H7 (cell line): ENCODE measurements at regions not wholly inside any gene's neighbourhood (a gene's known extent, or its start where the extent isn't known, plus 50 kb on each side); places are given as distances from the start of the nearest gene placed in this dataset.

Experiments
- DNase-seq: peaks from one replicate; pipeline ENCODE4 v3.0.0; 2012
- H3K27me3 ChIP-seq: 2 replicates; pipeline ENCODE4 v1.6.0; 2011; ENCODE audit warnings: mild to moderate bottlenecking, low read length; ENCODE audit not compliant: control insufficient read depth, insufficient read depth
- H3K36me3 ChIP-seq: replicated peaks from 2 replicates; pipeline ENCODE4 v1.5.1; 2011; ENCODE audit warnings: low read length; ENCODE audit not compliant: control insufficient read depth, insufficient read depth
- H3K4me3 ChIP-seq: 2 replicates; pipeline ENCODE4 v1.5.1; 2011; ENCODE audit warnings: low read depth, mild to moderate bottlenecking, control low read depth, low read length, moderate library complexity; ENCODE audit not compliant: insufficient read depth

DNA sequence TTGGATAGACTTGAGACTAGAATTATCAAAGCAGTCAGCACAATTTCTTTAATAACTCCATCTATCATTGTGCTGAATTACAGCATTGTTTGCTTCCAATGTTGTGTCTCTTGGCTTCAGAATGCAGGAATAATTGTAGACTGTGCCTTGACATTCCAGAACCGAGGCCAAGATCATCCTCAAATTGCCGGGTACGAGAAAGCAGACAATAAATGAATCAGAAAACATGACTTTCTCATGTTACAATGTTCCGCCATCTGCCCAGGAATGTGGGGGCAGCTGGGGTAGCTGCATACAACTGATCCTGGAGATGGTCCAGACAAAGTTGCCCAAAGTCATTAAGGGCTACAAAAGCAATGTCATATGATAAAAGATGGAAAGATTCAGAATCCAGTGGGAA is 206.2 kb upstream of the SGCD start:
- Histone ChIP-seq H3K36me3 (no peaks in the 10 kb centered on the region), H3K27me3 (no peaks in the 10 kb centered on the region), H3K4me3 (no peak overlapping the region)
- no peak for DNase-seq

DNA sequence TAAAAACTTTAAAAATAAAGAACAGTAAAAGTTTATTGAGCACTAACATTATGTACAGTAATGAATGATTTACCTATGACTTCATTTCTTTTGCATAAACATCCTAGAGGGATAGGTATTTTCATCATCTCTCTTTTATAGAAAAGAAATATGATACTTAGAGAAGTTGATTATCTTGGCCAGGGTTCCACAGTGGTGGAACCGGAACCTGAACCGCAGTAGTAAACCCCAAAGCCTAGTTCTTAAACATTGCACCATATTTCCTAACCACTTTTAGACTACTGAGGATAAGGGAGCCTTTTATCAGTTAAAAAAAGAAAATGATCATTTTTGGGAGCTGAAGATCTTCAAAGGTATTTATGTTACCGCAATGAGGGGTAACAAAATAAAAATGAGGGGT is 205.7 kb upstream of the SGCD start:
- Histone ChIP-seq H3K36me3 (no peaks in the 10 kb centered on the region), H3K27me3 (no peaks in the 10 kb centered on the region), H3K4me3 (no peak overlapping the region)
- no peak for DNase-seq

DNA sequence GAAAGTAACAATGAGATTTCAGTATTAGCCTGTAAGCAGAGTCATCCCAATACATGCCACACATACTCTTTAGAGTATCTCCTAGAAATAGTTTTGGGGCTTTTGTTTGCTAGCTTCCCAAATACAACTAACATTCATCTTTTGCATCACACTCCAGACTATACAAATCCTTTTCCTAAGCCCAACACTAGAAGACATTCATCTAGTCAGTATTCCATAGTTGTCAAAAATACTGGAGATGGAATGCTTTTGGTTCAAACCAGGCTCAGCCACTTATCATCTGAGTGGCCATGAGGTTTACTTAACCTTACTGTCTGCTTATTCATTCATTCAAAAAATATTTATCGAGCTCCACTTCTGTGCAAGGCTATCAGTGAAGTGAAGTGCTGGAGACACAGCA is 205.1 kb upstream of the SGCD start:
- H3K36me3 ChIP-seq = no peaks in the 10 kb centered on the region
- no peak overlapping the region for H3K4me3 ChIP-seq
- no peaks in the 10 kb centered on the region for H3K27me3 ChIP-seq
- no peak for DNase-seq

DNA sequence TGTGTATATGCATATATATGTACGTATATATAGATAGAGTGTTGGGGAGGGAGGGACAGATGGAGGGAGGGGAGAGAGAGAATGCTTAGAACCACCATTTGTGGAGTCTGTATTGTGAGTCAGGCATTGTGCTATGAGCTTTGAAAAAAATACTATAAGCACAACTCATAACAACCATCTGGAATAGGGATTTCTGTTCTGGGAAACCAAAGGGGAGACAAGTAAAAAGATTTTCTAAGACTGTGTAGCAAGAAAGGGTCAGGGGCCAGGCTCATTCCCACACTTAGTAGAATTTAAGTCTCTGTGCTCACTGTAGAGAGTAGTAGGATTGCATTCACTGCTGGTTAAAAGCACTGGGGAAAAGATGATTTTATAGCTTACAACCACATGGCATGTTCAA is 202.3 kb upstream of the SGCD start:
- DNase-seq = no peak
- no peaks in the 10 kb centered on the region for H3K27me3 ChIP-seq
- H3K36me3 ChIP-seq = no peaks in the 10 kb centered on the region
- H3K4me3 ChIP-seq = no peak overlapping the region

DNA sequence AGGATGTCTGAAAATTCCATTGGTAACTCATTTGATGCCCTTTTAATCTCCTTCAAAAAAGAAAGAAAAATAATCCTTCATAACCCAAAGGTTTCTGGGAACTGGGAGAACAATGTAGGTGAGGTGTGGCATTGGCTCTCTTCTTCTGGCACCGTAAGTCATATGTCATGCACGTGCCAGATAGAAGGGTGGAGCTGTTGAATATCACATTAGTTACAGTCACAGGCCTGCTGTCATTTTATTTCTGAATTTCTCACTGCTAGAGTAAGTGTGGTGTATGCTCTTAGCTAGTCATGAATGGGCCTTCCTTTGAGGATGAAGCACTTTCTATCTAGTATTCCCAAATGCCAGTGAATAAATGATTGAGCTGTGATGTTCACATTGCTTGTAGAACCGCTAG is 201.8 kb upstream of the SGCD start:
- no peak for DNase-seq
- no peaks in the 10 kb centered on the region for H3K36me3 ChIP-seq
- no peak overlapping the region for H3K4me3 ChIP-seq
- no peaks in the 10 kb centered on the region for H3K27me3 ChIP-seq

DNA sequence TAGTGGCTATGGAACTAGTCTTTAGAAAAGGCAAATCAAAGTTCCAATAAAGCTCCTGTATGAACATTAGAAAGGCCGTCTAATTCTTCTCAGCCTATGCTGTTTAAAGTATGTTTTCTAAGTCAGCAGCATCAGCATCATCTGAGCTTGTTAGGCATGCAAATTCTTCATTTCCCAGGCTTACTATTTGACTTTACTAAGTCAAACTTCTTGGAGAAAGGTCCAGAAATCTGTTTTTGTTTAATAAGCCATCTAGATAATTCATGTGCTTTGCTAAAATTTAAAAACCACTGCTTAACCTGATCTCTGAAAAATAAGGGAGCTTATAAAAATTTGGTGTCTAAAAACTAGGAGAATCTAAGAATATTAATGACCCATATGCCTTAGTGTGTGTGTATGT is 200.2 kb upstream of the SGCD start:
- no peak overlapping the region for H3K4me3 ChIP-seq
- no peaks in the 10 kb centered on the region for H3K36me3 ChIP-seq
- no peaks in the 10 kb centered on the region for H3K27me3 ChIP-seq
- no peak for DNase-seq

DNA sequence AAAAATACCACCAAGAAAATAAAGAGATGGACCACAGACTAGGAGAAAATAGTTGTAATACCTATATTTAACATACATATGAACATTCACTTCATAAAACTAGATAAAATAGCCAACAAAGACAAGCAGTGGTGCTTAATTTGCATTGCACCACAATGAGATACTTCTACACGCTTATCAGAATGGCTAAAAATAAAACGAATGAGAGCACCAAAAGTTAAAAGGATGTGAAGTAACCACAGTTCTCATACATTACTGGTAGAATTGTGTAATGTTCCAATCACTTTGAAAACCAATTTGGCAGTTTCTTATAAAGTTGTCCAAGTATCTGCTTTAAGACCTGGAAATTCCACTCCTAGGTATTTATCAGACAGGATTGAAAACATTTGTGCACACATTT is 198.9 kb upstream of the SGCD start:
- Histone ChIP-seq H3K27me3 (no peaks in the 10 kb centered on the region), H3K4me3 (no peak overlapping the region), H3K36me3 (no peaks in the 10 kb centered on the region)
- DNase-seq = no peak

DNA sequence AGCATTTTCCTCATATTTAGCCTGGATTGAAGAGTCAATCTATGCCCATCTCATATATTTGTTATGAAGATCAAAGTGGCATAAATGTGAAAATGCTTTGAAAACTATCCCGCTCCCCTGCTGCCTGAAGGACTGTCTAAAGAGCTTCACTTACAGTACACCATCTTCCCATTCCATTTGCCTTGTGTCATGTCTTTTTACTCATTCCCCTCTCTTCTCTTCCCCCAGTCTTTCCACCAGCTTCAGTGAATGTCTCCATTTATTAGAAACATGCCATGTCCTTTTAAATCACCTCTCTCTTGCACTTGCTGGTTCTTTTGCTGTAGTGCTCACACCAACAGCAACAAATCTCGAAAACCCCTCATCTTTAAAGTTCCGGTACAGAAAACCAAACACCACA is 192.7 kb upstream of the SGCD start:
- no peak for DNase-seq

DNA sequence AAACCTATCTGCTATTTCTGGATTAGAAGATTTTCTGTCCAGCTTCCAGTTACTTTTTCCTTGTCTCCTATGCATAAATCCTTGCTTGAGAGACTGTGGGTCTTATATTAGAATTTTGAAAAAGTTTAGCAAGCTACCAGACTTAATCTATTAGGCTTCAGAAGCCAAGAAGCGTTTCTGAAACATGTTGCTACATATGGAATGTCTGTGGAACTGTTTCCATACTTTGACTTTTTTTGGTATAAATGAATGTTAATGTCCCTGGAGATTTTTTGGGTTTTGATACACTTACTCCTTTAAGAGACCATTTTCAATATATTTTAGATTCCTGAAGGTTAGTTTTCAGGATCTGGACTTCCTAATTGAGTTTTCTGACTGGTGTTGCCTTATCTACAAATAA is 191.4 kb upstream of the SGCD start:
- H3K4me3 ChIP-seq = no peak overlapping the region
- H3K36me3 ChIP-seq = no peaks in the 10 kb centered on the region
- no peaks in the 10 kb centered on the region for H3K27me3 ChIP-seq
- DNase-seq = no peak

More for the DNA sequence above, 192.7 kb upstream of the SGCD start:
- H3K27me3 ChIP-seq = no peaks in the 10 kb centered on the region
- no peak overlapping the region for H3K4me3 ChIP-seq
- no peaks in the 10 kb centered on the region for H3K36me3 ChIP-seq

DNA sequence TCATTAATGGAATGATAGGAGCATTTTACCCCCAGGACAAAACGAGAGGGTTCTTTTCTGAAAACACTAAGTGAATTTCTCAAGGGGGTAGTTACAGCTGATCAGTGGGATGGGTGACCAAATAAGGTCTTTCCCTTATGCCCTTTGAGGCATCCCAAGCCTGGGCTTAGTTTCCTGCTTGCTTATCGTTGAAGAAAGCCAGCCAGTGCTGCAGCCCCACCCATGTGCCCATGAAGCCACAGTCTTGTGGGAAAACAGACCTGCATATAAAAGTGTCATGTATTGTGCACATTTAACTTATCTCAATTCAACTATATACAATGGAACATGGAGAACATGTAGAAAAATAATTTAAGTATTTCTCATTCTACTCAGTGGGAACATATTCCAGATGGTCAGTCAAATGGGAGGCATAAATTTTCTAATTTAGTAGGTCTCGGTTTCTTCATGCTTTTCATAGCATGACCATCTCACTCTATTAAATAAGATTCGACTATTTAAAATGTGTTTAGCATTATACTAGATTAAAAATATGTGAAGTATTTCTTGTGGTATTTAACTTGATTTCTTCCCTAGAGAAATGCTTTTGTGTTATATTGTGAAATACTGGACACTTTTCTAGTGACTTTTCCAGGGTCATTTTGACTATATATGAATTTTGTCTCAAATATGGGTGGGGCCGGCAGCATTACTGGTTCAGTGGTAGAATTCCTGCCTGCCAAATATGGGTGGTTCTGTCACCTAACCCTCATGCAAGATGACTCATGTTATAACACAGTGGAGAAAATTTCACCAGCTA is 189.7 kb upstream of the SGCD start:
- DNase-seq = no peak
- no peak overlapping the region for H3K4me3 ChIP-seq
- no peaks in the 10 kb centered on the region for H3K27me3 ChIP-seq
- H3K36me3 ChIP-seq = no peaks in the 10 kb centered on the region

DNA sequence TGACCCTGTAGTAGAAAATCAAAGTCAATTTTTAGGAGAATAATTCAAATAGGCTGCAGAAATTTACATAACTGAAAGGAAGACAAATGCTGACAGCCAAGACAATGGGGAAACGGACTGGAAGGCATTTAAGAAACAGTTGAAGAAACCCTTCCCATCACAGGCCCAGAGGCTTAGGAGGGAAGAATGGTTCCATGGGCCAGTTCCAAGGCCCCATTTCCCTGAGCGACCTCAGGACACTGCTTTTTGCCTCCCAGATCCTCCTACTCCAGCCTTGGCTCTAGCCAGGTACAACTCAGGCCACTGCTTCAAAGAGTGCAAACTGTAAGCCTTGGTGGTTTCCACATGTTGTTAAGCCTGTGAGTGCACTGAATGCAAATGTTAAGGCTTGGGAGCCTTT is 184.1 kb upstream of the SGCD start:
- H3K36me3 ChIP-seq = no peaks in the 10 kb centered on the region; the same call in 1 of the 2 replicates
- no peak for DNase-seq
- no peaks in the 10 kb centered on the region for H3K27me3 ChIP-seq
- H3K4me3 ChIP-seq = no peak overlapping the region

DNA sequence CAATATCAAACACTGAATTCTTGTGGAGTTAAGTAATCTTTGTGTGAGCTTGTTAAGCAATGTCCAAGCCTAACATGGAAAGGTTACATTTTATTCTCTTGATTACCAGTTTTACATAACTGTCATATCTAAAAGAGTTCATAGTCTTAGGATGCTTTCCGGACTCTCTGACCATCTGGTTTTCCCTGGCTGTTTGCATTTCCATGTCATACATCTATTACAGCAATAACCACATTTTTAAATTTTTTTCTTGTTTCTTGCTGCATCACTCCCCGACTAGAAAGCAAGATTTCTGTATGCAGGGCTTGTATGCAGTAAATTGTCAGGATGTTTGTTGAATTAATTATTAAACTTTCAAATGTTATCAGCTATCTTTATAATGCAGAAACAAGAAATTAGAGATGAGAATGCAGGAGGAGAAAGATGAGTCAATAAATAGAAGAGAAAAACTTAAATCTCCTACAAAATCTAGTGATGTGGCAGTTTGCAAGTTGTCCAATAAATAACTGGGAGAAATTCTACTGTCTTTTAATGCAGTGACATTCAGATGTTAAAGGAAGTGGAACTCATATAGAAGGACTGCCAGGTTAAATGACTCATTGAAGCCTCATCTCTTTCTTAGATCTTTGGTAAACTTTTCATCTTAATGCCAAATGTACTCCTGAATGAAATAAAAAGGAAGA is 179.6 kb upstream of the SGCD start:
- H3K4me3 ChIP-seq = no peak overlapping the region
- no peaks in the 10 kb centered on the region; the same call in 1 of the 2 replicates for H3K36me3 ChIP-seq
- no peak for DNase-seq
- H3K27me3 ChIP-seq = no peaks in the 10 kb centered on the region

DNA sequence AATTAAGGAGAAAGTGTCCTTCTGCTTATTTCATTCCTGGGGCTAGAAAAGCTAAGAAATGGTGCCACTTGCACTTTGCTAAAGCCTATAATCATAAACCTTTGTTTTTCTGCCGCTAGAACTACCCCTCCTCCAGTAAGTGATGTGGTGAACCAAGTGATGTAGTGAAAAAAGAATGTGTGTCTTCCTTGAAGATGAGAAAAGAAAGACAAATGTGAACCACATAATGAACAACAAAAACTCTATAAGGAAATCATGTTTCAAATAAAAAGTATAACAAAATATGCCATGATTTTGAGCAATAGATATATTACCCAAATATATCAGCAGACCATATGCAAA is 179.0 kb upstream of the SGCD start:
- H3K36me3 ChIP-seq = no peaks in the 10 kb centered on the region; the same call in 1 of the 2 replicates
- DNase-seq = no peak
- no peaks in the 10 kb centered on the region for H3K27me3 ChIP-seq
- H3K4me3 ChIP-seq = no peak overlapping the region

DNA sequence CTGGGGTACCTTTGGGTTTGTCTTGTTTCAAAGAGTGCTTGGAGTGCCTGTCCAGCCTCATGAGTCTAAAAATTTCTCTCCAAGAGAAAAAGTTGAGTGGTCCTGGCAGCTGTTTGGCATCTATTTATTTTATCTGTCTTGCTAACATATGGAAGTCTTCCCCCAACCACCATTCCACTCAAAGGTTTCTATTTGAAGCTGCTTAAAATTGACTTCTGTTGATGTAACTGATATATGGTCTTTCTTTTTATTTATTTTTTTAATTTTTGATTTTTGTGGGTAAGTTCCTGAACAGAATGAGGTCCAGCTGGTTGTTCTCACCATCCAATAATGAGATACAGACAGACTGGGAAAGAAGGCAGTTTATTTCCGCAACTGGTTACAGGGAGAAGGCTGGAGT is 178.7 kb upstream of the SGCD start:
- DNase-seq = no peak
- H3K27me3 ChIP-seq = no peaks in the 10 kb centered on the region
- H3K36me3 ChIP-seq = no peaks in the 10 kb centered on the region; the same call in 1 of the 2 replicates

DNA sequence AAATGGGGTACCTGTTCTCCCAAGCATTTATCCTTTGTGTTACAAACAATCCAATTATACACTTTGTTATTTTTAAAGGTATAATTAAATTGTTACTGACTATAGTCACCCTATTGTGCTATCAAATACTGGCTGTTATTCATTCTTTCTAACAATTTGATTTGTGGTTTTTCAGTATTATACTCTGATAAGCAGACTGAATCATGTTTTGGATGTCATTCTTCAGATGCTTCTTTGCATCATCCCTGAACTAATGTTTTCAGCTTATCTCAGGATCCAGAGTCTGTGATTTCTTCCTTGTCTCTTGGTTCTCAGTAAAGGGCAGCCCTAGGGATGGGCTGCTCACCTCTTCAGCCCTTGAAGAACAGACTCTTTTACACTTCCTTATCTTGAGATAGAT is 177.8 kb upstream of the SGCD start:
- H3K36me3 ChIP-seq = no peaks in the 10 kb centered on the region
- no peak overlapping the region for H3K4me3 ChIP-seq
- no peaks in the 10 kb centered on the region for H3K27me3 ChIP-seq
- DNase-seq = no peak

More for the DNA sequence above, 178.7 kb upstream of the SGCD start:
- H3K4me3 ChIP-seq = no peak overlapping the region
